HG03103 (cell line): ENCODE measurements at regions not wholly inside any gene's neighbourhood (a gene's known extent, or its start where the extent isn't known, plus 50 kb on each side); places are given as distances from the start of the nearest gene placed in this dataset.

Experiments used
- ATAC-seq: cut with Tn5 transposase; IDR thresholded peaks from one replicate; pipeline ENCODE4 v1.9.1; 2021; ENCODE audit warnings: low read depth; ENCODE audit not compliant: unreplicated experiment

DNA sequence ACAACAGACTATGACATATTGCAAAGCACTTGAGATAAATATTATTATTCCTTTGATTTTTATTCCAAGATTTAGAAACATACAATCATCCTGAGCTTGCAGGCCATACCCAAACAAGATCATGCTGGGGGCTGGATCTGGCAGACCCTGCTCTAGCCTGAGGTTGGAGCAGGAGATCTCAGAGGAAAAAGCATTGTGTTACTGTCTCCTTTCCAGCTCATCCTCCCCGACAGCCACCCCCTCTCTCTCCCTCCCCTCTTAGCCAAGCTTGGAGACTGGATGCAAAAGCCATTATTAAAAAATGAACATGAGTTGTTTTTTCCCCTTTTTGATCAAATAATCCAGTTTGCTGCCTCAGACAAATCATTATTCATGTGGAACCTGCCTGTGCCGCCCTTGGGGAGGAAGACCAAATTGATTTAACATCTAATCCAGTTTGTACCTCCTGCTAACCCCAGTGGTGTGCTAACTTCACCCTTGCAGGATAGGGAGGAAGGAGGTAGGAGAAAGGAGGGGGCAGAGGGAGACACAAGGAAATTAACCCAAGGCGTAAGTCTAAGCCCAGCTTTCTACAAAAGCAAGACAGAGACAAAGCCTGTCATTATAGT, 565.8 kb upstream of the TBX3 start:
- no peak for ATAC-seq

DNA sequence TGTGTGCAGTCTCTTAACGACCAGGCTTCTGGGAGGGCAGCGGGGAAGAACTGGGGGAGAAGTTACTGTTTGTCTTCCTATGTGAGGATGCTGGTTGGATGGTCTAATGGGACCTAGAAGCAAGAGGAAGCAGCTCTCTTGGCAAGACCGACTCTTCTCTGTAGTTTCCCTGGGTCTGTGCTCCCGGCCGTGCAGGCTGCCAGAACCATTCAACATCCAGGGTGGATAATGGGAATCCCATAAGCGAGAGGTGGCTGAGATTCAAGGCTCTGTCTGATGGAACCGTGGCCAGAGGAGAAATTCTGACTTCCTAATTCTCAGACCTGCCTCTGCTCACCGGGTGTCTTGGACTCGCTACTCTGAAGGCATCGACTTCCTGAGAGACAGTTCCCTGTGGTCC, 561.0 kb upstream of the TBX3 start:
- no peak for ATAC-seq

DNA sequence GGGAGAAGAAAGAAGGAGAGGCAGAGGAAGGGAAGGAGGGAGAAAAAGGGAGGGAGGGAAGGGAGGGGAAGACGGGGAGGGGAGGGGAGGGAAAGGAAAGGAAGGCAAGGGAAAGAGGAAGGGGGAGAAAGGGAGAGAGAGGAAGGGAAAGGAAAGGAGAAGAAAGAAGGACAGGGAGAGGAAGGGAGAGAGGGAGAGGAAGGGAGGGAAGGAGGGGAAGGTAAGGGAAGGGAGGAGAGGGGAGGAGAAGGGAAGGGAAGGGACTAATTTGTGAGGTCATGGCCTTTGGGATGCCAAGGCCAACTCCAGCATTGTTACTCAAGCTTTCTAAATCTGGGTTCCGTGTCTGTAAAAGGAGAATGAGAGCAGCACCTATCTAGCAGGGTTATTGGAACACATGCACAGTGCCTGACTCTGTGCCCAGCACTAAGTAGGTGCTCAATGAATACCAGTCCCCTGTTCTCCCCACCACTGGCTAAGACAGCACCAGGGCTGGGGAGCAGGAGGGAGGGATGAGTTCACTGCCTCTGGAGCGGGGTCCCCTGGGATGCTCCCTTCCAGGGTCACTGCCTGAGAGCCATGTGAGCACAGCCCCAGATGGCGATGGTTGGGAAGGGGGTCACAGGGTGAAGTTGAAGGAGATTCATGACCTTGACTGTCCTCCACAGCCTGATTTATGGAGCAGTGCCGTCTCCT, 560.1 kb upstream of the TBX3 start:
- no peak for ATAC-seq

DNA sequence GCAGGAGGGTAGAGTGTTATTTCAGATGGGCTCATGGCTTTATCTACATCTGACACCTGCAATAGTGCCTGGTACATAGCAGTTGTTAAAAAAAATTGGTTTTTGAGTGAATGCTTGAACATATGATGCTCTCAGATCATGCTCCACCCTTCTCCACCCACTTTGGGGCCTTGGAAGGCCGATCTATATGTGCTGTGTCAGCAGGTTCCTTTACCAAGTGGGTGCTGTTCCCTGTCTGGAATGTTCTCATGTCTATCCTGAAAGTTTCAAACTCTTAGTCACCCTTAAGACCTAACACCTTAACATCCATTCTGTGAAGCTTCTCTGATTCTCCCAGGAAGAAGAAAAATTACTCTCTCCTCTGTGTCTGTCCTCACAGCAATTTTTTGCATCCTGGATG, 556.3 kb upstream of the TBX3 start:
- ATAC-seq: no peak

DNA sequence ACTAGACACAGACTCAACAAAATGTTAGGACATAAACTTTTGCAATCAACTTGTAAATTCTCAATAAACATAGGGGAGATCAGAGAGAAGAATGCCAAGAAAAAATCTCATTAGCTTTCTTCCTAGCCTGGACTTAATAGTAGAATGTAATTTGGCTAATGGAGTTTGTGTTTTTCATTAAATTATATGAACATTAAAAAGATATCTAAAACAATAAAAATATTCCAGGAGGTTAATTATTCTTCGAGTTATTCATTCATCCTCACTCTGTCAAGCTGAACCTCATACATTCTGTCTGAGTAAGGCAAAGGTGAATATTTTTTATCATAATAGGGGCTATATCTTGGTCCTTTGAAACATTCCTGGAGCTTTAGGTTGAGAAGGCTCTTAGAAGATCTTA, 551.9 kb upstream of the TBX3 start:
- no peak for ATAC-seq

DNA sequence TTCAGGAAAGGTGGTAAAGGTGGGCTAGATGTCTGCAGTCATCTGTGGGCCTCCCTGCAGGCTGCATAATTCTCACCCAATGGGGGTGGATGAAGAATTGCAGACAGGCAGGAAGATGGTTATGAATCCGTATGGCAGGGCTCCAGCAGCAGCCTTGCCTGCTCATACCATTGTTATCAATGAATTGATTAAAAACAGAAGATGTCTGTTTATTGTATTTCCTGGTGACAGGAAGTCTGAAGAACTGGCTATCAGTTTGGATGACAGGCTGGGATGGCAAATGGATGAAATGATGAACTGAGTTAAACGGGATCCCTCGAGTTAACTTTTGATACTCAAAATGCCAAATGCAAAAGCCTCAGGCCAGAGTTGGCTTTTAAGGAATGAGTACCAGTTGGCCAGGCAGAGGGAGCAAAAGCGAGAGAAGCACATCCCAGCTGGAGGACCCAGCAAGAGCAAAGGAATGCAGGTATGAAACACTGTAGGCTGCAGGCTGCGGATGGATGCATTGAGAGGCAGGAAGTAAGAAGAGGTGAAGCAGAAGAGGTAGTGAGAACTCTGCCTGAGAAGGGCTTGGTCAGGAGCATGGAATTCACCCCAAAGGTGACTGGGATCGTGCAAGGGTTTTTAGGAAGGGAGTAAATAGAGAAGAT, 550.0 kb upstream of the TBX3 start:
- ATAC-seq: no peak

DNA sequence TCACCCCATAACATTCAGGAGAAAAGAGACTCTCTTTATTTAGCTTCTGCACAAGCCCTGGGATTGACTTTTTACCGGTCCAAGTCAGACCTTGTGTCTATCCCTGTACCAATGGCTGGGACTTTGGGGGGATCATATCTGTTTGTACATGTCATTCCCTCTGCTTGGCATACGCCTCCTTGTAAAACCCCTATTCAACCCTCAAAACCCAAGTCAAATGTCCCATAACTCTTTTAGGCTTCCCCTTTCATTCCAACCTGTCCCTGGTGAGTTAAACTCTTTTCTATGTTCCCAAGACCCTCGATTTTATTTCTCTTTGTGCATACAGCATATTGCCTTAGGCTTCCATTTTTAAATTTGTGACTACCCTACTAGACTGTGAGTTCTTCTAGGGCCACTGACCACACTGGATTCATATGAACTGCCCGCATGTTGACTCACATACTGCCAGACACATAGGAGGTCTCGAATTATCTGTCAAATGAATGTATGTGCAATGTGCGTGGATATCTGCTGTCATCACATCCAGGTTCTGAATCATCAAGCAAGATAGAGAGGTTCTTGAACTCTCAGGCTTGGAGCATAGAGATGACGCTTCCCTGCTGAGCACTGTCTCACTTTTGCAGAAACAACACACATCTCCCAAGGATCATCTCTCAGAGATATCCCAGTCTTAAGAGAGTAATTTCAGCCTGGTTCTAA, 548.6 kb upstream of the TBX3 start:
- no peak for ATAC-seq

DNA sequence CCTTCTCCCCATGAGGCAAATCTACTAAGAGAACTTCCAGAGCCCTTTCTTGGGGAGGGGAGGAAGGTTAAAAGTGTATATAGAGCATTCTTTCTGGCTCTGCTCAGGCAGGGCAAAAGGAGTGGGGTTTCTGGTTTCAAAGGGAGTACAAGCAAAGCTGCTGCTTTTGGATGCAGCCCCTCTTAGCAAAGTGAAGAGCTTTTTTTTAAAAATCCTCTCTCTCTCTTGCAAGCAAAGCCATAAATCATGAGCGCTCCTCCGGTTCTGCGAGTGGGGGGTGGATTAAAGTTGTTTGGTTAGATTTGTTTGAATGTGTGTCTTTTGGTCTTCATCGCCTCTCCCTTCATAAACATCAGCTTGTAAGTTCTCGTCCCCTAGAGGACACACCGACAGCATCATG, 546.6 kb upstream of the TBX3 start:
- ATAC-seq: no peak

DNA sequence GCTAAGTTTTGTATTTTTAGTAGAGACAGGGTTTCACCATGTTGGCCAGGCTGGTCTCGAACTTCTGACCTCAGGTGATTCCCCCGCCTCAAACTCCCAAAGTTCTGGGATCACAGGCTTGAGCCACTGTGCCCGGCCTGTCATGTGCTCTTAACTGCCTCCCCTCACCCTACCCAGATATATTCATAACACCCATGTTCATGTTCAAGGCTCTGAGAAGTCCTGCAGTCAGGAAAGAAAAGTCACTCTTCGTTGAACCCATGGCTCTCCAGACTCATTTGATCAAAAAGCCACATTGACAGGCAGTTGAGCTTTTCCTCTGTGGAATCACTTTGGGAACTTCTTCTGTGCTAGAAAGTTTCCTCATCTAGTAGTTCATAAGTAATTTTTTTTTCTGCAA, 545.5 kb upstream of the TBX3 start:
- ATAC-seq: no peak

DNA sequence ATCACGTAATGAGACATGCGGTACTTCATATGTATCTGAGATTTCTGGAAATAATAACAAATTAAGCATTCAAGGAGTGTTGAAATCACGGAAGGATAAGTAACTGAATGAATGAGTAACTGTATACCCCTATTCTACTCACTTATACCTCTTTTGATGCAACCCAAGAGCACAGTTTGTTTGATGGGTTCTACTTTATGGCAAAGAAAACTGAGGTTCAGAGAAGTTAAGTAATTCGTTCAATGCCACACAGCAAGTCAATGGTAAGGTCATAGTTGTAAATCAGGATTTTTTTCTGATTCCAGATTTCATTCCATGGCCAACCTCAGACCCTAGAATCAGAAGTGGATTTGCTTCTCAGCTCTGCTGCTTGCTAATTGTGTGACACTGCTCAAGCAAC, 544.5 kb upstream of the TBX3 start:
- ATAC-seq: no peak

DNA sequence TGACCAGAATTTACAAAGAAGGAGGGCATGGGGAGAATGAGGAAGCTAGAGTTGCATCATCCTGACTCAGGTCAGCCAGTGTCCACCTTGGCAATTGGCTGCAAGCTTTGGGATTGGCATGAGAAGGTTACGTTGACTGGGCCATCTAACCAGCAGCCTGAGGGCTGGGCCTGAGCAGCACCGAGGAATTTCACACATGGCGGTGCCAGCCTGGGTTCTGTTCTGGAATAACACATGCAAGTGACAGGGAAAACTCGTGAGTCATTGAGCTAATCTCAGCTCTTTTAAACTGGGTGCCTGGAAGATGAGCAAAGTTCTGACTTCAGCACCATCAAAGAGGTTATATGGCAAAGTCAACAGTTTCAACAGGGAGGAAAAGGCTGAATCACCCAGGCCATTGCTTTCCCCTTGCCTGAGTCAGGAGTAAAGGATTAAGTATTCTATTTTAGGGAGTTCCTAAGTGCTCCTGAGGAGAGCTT, 543.2 kb upstream of the TBX3 start:
- ATAC-seq: no peak

DNA sequence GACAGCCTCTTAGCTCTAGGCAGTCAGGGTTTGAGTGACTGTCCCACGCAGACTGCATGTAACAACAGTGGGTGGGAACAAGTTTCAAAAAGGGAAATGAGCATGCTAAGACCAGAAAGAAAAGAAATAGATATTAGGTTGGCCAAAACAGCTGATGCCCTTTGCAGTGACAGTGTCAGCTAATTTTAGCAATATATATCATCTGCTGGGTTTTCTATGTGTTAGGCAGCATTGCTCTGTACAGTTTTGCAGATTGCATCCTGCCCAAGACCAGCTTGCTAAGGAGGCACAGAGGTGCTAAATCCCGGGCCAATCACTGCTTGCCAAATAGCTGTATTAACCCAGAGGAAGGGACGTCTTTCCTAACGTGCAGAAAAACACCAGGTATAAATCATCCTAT, 541.9 kb upstream of the TBX3 start:
- ATAC-seq: no peak

DNA sequence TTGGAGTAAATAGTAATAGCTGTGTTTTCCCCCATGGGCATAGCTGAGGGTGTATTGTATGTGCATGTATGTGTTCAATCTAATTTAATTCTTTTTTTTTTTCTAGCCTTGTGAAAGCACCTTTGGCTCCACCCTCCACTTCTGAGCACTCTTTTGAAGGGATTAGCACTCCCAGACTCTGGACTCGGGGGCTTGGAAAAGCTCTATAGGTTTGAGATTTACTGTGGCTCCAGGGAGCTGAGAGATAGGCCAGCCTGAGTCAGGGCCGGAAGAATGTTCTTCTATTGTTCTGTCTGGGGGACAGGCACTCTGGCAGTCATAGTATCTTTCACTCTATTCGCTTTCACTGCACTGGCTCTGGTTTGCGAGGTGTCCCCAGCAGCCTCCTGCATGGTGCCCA, 540.0 kb upstream of the TBX3 start:
- no peak for ATAC-seq

DNA sequence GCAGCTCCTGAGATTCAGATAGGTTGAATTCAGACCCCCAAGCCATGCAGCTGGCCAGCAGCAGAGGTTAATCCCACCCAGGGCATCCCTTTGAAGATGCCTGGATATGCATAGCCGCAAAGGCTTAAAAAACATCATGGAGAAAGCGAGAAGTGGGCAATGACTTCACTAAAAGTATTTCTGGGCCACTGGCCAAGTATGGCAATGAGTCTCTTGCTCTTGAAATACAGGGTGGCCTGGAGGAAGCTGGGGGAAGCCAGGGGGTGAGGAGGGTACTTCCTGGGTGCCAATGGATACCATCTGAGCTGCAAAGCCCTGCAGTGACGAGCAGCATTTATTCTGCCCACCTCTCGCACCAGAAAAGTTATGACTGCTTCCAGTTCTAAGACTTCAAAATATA, 539.3 kb upstream of the TBX3 start:
- ATAC-seq: no peak

DNA sequence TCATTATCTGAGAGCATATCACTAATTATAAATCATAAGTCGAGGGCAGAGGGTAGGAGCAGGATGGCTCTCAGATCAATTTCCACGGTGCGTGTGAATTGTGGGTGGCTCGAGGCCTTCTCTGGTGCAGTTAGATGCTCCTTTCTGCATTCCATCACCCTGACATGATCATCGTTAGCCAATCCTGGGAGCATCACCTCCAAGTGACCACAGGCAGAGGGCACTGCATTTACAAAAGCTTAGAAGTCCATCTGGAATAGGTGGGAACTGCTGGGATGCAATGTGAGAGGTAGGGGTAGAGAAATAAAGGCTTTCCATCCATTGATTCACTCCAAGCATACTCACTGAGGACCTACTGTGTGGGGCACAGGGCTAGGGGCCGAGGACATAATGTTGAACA, 538.2 kb upstream of the TBX3 start:
- ATAC-seq: no peak

DNA sequence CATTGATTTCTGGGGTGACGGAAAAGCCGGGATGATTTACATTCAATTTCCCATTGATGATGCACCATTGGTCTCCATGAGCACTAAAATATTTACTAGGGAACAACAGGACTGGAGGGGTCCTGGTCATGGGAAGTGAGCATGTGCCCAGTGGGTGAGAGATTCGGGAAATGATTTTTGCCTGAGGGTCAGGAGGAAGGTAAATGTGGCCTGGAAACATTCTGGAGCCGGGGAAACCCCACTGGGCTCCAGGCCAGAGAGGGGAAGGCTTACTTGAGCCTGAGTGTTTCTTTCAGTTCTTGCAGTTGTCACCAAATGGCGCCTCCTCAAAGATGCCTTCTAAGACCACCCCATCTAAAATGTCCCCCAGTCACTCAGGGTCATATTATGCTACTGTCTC, 532.3 kb upstream of the TBX3 start:
- no peak for ATAC-seq

DNA sequence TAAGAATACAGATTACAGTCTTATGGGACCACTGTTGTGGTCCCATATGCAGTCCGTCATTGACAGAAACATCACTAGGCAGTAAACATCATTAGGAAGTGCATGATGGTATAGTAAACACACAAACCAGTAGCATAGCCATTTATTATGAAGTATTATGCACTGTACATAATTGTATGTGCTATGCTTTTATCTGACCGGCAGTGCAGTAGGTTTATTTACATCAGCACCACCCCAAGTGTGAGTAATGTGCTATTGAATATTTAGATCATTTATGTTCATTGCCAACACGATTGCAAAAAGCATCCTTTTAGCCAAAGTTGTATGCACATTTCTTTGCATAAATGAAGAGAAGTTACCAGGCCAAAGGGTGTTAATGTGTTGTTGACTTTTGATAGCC, 531.6 kb upstream of the TBX3 start:
- no peak for ATAC-seq

DNA sequence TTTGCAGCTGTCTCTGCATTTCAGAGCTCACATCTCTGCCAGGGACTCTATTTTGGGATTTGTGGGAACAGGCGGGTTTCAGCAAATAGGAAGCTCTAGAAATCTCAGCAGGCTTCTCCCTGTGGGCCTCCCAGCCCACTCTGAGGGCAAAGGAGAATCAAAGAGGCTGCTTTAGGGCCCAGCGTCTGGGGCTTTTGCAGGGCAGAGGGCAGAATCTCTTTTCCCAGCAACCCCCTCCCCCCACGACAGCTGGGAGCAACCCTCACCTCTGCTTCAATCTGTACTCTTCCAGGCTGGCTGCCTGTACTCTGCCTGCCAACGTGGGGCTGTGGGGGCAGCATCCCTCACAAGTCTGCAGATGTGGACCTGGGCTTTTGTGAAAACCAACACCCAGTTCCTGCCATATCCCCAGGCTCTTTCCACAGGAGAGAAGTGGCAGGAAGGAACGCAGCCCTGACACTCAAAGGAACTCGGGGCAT, 529.6 kb upstream of the TBX3 start:
- no peak for ATAC-seq

DNA sequence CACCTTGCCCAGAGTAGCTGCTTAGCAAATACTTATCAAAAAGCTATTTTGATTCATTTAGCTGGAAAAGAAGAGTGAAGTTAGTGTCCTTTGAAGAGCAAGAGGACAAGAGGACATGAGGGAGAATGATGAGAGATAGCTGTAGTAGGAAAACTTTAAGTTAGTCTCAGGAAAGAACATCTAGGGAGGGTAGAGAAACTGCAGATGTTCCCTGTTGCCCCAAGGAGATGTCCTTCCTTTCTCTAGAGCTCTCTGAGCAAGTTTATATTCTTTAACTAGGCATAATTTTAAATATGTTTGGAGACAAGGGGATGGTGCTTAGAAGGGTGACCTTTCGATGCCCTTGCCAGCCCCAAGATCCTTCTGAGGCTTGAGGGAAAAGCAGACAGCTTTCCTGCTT, 529.1 kb upstream of the TBX3 start:
- ATAC-seq: no peak

DNA sequence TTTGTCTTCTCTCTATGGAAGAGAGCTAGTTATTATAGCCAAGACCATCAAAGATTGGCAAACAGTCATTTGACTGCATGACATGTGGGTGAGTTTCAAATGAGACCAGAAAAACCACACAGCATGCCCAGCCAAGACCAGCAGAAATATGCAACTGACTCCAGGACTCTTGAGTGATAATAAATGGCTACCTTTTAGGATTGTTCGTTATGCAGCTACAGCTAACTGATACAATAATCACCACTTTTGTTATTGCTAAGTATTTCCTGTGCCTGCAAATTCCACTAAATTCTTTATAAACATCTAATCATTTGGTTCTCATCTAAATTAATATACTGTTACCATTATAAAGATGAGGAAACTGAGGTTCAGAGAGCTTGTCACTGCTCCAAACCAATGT, 528.4 kb upstream of the TBX3 start:
- no peak for ATAC-seq

DNA sequence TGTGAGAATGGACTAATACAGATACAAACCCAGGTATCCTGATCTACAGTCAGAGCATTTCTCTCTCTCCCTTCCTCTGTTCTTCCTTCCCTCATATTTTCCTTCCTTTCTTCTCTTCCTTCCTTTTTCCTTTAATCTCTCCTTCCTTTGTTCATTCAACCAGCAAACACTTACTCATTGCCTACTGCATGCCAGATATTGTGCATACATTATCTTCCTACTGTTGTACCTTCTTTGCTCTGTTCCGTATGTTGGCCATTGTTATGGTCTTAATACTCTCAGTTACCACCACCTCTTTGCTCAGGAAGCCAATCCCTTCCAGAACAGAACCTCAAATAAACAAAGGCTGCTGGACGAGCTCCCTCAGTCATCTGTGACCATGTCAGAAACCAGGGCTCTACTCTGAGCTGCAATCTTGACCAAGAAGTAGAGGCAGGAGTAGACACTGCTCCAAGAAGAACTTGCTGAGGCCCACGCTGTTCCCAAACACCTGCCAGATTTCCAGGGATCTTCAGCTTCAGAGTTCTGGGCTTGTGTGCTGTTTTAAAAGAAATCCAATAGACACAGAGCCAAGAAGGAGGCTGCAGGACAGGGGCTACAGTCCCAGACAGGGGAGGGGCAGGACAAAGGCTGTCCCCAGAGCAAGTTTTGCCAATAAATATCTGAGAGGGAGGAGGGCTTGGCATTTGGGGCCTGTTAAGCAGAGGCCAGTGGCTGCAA, 526.7 kb upstream of the TBX3 start:
- ATAC-seq: no peak
